Stomach (tissue), 4 donors: ENCODE measurements at regions not wholly inside any gene's neighbourhood (a gene's known extent, or its start where the extent isn't known, plus 50 kb on each side); places are given as distances from the start of the nearest gene placed in this dataset.

Experiments
- EP300 ChIP-seq: sonication (generic); formaldehyde crosslinking; IDR thresholded peaks from one replicate; pipeline ENCODE4 v1.6.1; 2017; ENCODE audit warnings: antibody characterized with exemption
- POLR2A ChIP-seq, 4 donors: fragments of 450-650 bp; IDR thresholded peaks; one replicate each; pipeline ENCODE4 v1.6.1; 2016; ENCODE audit warnings: antibody characterized with exemption in 4 of 4, control low read depth in 2 of 4, mild to moderate bottlenecking in 1 of 4, moderate library complexity in 1 of 4
- TF ChIP-seq, protein P1 (sequence below), 7 experiments: fragments of 450-650 bp in 4 of 7; fragments of 200-600 bp in 3 of 7; sonication (generic) in 3 of 7; IDR thresholded peaks; one replicate each; pipeline ENCODE4 v1.5.1; 2016 to 2019; ENCODE audit warnings: antibody characterized with exemption in 7 of 7, control low read depth in 2 of 7, mild to moderate bottlenecking in 1 of 7

- TF ChIP-seq EP300 (no peak), POLR2A (IDR thresholded peaks at IDR 0.05) (no peak)
- TF ChIP-seq, protein P1, sequence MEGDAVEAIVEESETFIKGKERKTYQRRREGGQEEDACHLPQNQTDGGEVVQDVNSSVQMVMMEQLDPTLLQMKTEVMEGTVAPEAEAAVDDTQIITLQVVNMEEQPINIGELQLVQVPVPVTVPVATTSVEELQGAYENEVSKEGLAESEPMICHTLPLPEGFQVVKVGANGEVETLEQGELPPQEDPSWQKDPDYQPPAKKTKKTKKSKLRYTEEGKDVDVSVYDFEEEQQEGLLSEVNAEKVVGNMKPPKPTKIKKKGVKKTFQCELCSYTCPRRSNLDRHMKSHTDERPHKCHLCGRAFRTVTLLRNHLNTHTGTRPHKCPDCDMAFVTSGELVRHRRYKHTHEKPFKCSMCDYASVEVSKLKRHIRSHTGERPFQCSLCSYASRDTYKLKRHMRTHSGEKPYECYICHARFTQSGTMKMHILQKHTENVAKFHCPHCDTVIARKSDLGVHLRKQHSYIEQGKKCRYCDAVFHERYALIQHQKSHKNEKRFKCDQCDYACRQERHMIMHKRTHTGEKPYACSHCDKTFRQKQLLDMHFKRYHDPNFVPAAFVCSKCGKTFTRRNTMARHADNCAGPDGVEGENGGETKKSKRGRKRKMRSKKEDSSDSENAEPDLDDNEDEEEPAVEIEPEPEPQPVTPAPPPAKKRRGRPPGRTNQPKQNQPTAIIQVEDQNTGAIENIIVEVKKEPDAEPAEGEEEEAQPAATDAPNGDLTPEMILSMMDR (IDR thresholded peaks at IDR 0.05), result no peak
Measured at GRCh38 chr15:31245756-31246155, 80.9 kb upstream of the KLF13 start.
